Fibroblast of villous mesenchyme (primary cell): ENCODE measurements at regions not wholly inside any gene's neighbourhood (a gene's known extent, or its start where the extent isn't known, plus 50 kb on each side); places are given as distances from the start of the nearest gene placed in this dataset.

Source experiments
- DNase-seq: peaks from one replicate; pipeline ENCODE4 v3.0.0-alpha.2; 2010; ENCODE audit warnings: low read depth
- H3K4me3 ChIP-seq: 2 replicates; pipeline ENCODE4 v1.5.1; 2011; ENCODE audit warnings: low read depth, mild to moderate bottlenecking, low read length
- CTCF ChIP-seq: IDR thresholded peaks from 2 replicates; pipeline ENCODE4 v1.5.1; 2012; ENCODE audit warnings: low read depth, mild to moderate bottlenecking, low read length; ENCODE audit not compliant: insufficient read depth

- no peak for TF ChIP-seq CTCF
- DNase-seq = no peak
- H3K4me3 ChIP-seq = no peak overlapping the region
Measured at GRCh38 chr3:193754719-193755118, 161.7 kb downstream of the OPA1 start.

GRCh38 chr3:193756536-193756935 is 163.5 kb downstream of the OPA1 start:
- no peak for DNase-seq
- no peak for TF ChIP-seq CTCF
- no peak overlapping the region for H3K4me3 ChIP-seq

- no peak for DNase-seq
- no peak for TF ChIP-seq CTCF
- H3K4me3 ChIP-seq = no peak overlapping the region
Measured at GRCh38 chr3:193757457-193757856, 164.4 kb downstream of the OPA1 start.

GRCh38 chr3:193761969-193762368 is 169.0 kb downstream of the OPA1 start:
- H3K4me3 ChIP-seq = no peak overlapping the region
- no peak for TF ChIP-seq CTCF
- no peak for DNase-seq

DNA sequence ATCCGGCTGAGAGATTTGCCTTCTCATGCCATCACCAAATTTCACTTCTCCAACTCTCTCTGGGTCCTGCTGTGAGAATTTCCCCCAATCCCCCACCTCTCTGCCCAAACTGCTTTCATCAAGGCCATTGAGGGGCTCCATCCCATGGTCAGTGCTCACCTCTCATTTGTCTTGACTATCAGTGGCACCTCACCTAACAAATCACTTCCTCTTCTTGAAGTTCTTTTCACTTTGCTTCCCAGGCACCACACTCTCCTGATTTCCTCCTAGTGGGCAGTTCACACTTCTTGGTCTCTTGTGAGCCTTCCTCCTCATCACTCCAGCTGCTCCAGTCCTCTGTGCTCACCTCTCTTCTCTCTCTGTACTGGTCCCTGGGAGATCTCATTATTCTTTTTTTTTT is 169.6 kb downstream of the OPA1 start:
- TF ChIP-seq CTCF = no peak
- no peak overlapping the region for H3K4me3 ChIP-seq
- DNase-seq = no peak

- no peak overlapping the region for H3K4me3 ChIP-seq
- TF ChIP-seq CTCF = no peak
- DNase-seq = no peak
Measured at GRCh38 chr3:193764959-193765358, 172.0 kb downstream of the OPA1 start.

DNA sequence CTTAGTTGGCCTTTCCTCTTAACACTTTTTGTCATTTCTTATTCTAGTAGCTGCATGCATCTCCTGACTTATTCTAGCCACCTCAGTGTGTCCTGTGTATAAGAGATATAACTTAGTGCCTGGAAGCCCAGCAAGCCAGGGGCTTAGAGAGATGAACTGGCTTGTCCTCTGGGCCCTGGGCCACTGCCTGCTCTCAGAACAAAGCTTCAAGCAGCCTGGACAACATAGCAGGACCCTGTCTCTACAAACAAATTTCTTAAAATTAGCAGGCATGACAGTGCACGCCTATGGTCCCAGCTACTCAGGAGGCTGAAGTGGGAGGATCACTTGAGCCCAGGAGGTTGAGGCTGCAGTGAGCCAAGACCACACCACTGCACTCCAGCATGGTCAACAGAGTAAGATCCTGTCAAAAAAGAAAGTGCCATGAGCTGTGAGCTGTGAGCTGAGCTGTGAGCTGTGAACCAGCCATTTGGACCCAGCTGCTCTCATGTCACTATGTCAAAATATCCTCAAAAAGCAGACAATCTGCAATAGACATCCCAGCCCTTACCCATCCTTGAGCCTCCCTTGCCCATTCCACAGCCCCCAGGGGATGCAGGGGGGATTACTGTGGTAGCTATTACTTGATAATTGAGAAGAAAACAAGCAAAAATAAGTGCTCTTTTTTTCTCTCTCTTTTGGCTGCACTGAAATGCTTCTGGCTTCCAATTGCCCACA is 174.5 kb downstream of the OPA1 start:
- no peak for TF ChIP-seq CTCF
- no peak for DNase-seq
- H3K4me3 ChIP-seq = no peak overlapping the region
